Endothelial cell of umbilical vein (primary cell): ENCODE measurements at regions not wholly inside any gene's neighbourhood (a gene's known extent, or its start where the extent isn't known, plus 50 kb on each side); places are given as distances from the start of the nearest gene placed in this dataset.

Experiments used
- BruUV-seq: library from RNA; stranded (reverse); fragments of 400-500 nt; replicated peaks from 2 replicates; lab custom pipeline; 2021; lab: Mats Ljungman, UMichigan
- CTCF ChIA-PET: fragments of 300-600, 350-600 bp; sonication (Branson Sonifier 250); formaldehyde crosslinking; loops from one replicate; lab custom pipeline; 2021; ENCODE audit warnings: antibody characterized with exemption, inconsistent platforms; lab: Charles Lee
- POLR2A ChIA-PET: fragments of 300-600, 350-600 bp; sonication (Branson Sonifier 250); formaldehyde crosslinking; loops from one replicate; lab custom pipeline; 2021; ENCODE audit warnings: antibody characterized with exemption, inconsistent platforms; lab: Charles Lee
- DNase-seq: peaks from one replicate; pipeline ENCODE4 v3.0.0-alpha.2; 2011; ENCODE audit warnings: low read depth, low spot score
- FAIRE-seq: peaks from 2 replicates; lab custom pipeline; 2011; peaks lifted over from hg19 to GRCh38; lab: Jason Lieb, UNC
- H2AFZ ChIP-seq: 2 replicates; pipeline ENCODE4 v1.6.0; 2012; ENCODE audit warnings: low read depth, low read length, control low read depth, inconsistent platforms
- H3K27ac ChIP-seq: 2 replicates; pipeline ENCODE4 v1.5.1; 2011; ENCODE audit warnings: low read depth, mild to moderate bottlenecking, control low read depth, low read length, moderate library complexity; ENCODE audit not compliant: insufficient read depth
- H3K27me3 ChIP-seq, 2 experiments: 2 replicates each; pipeline versions ENCODE4 v1.6.0 to v1.6.1; 2011; ENCODE audit warnings: low read length in 2 of 2, mixed read lengths in 1 of 2; ENCODE audit not compliant: control insufficient read depth in 2 of 2, insufficient read depth in 2 of 2
- H3K36me3 ChIP-seq, 2 experiments: 2 replicates in 1 of 2; 3 replicates in 1 of 2; pipeline ENCODE4 v1.5.1; 2011; ENCODE audit warnings: low read length in 2 of 2, mild to moderate bottlenecking in 1 of 2, moderate library complexity in 1 of 2; ENCODE audit not compliant: control insufficient read depth in 2 of 2, insufficient read depth in 2 of 2; ENCODE audit errors: extremely low read depth in 1 of 2
- H3K4me1 ChIP-seq: 3 replicates; pipeline ENCODE4 v1.5.1; 2011; ENCODE audit warnings: mild to moderate bottlenecking, low read length; ENCODE audit not compliant: control insufficient read depth, insufficient read depth; ENCODE audit errors: extremely low read depth
- H3K4me2 ChIP-seq: 2 replicates; pipeline ENCODE4 v1.6.1; 2011; ENCODE audit warnings: low read length, control low read depth, mixed read lengths; ENCODE audit not compliant: insufficient read depth
- H3K4me3 ChIP-seq, 3 experiments: fragments of 200-600 bp in 1 of 3; sonication (generic), shearing (Covaris generic) in 1 of 3; replicated peaks in 1 of 3; 2 replicates each; pipeline ENCODE4 v1.5.1; 2011 to 2016; ENCODE audit warnings: control low read depth in 3 of 3, low read length in 3 of 3, mild to moderate bottlenecking in 2 of 3, inconsistent platforms in 1 of 3, low read depth in 1 of 3, moderate library complexity in 1 of 3; ENCODE audit not compliant: insufficient read depth in 1 of 3
- H3K79me2 ChIP-seq: 2 replicates; pipeline ENCODE4 v1.6.0; 2012; ENCODE audit warnings: low read length, inconsistent platforms; ENCODE audit not compliant: control insufficient read depth, insufficient read depth
- H3K9ac ChIP-seq: replicated peaks from 2 replicates; pipeline ENCODE3; 2011; ENCODE audit warnings: low read length, control low read depth; ENCODE audit not compliant: insufficient read depth; ENCODE audit errors: extremely low read depth
- H3K9me1 ChIP-seq: replicated peaks from 3 replicates; pipeline ENCODE4 v1.6.0; 2011; ENCODE audit warnings: mild to moderate bottlenecking, low read length; ENCODE audit not compliant: control insufficient read depth, insufficient read depth; ENCODE audit errors: extremely low read depth
- H3K9me3 ChIP-seq: replicated peaks from 2 replicates; pipeline ENCODE4 v1.5.1; 2012; ENCODE audit warnings: low read length, inconsistent platforms; ENCODE audit not compliant: control insufficient read depth, insufficient read depth
- H4K20me1 ChIP-seq: replicated peaks from 2 replicates; pipeline ENCODE3; 2011; ENCODE audit warnings: mild to moderate bottlenecking, low read length; ENCODE audit not compliant: control insufficient read depth, insufficient read depth; ENCODE audit errors: extremely low read depth
- EZH2 ChIP-seq: IDR thresholded peaks from 2 replicates; pipeline ENCODE4 v1.6.1; 2012; ENCODE audit warnings: borderline replicate concordance, low read depth, mild to moderate bottlenecking, moderate library complexity, low read length, inconsistent platforms; ENCODE audit not compliant: severe bottlenecking
- FOS ChIP-seq: IDR thresholded peaks from 2 replicates; pipeline ENCODE4 v1.6.1; 2011; ENCODE audit warnings: mild to moderate bottlenecking, low read length, moderate library complexity, borderline replicate concordance; ENCODE audit not compliant: insufficient read depth
- GATA2 ChIP-seq: IDR thresholded peaks from 2 replicates; pipeline ENCODE4 v1.7.0; 2011; ENCODE audit warnings: low read depth, mild to moderate bottlenecking, moderate library complexity, mixed read lengths, low read length; ENCODE audit not compliant: insufficient read length, insufficient read depth
- JUN ChIP-seq: IDR thresholded peaks from 2 replicates; pipeline ENCODE4 v1.6.1; 2011; ENCODE audit warnings: borderline replicate concordance, low read depth; ENCODE audit not compliant: insufficient read length, insufficient read depth
- MYC ChIP-seq: IDR thresholded peaks from one replicate; pipeline ENCODE4 v1.6.1; 2011; ENCODE audit warnings: mild to moderate bottlenecking, low read depth, low read length
- POLR2A ChIP-seq: IDR thresholded peaks from 2 replicates; pipeline ENCODE4 v1.6.1; 2012; ENCODE audit warnings: low read depth, mild to moderate bottlenecking, control low read depth, low read length
- POLR2AphosphoS5 ChIP-seq: IDR thresholded peaks from 2 replicates; pipeline ENCODE4 v1.6.1; 2012; ENCODE audit warnings: low read depth, mild to moderate bottlenecking, control low read depth, low read length, moderate library complexity; ENCODE audit not compliant: insufficient read depth
- dilution Hi-C: fragments of 300-500 bp; cut with MboI; formaldehyde crosslinking; loops from one replicate; pipeline ENCODE4 v1.15.0; 2019; ENCODE audit warnings: low sequenced_read_pairs; ENCODE audit not compliant: extremely low pct_ligation_motif_present
- intact Hi-C: fragments of 100-400 bp; cut with micrococcal nuclease; formaldehyde crosslinking; loops from one replicate; pipeline ENCODE4 v1.10.0; 2022
- TF ChIP-seq, protein P1 (sequence below): IDR thresholded peaks from 2 replicates; pipeline ENCODE4 v1.6.1; 2011; ENCODE audit not compliant: insufficient read depth, insufficient read length
- TF ChIP-seq, protein P2 (sequence below), 2 donors: IDR thresholded peaks; 1 replicate in 1 of 2; 2 replicates in 1 of 2; pipeline ENCODE4 v1.5.1; 2011; ENCODE audit warnings: low read length in 2 of 2, mild to moderate bottlenecking in 2 of 2, moderate library complexity in 2 of 2, control low read depth in 1 of 2, inconsistent platforms in 1 of 2, low read depth in 1 of 2; ENCODE audit not compliant: insufficient read depth in 1 of 2; ENCODE audit errors: extremely low read depth in 1 of 2

DNA sequence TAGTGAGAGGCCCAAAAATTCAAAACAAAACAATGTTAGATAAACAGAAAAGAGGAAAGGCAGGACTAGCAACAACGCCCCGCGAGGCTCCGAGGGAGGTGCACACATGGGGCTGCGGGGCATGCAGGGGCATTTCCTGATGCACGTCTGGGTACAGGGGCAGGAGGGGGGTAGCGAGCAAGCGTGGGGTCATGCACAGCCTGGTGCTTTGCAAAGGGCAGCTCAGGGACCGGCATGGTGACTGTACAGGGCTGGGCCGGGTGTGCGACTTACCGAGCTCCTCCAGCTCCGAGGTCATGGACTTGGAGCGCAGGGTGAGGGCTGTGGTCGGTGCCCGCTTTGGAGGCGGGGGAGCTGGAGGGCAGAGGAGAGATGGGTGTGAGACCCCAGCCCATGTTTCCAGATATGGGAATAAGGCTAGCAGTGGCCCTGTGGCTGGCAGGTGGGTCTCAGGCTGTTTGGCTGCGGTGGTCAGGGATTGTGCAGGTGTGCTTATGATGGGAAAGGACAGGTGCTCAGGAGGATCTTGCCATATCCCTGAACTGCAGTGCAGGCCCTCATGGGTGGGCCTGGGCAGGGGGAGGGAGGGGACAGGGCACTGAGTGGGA lies 103.7 kb downstream of the CTTN start:
- ChIA-PET CTCF (no interaction called here), POLR2A (no interaction called here)
- Histone ChIP-seq H3K27me3 (no peaks in the 10 kb centered on the region), H3K36me3 (no peaks in the 10 kb centered on the region), H3K4me1 (no peaks in the 10 kb centered on the region), H3K9me3 (no peaks in the 10 kb centered on the region), H2AFZ (no peak overlapping the region), H3K4me2 (no peak overlapping the region), H3K4me3 (no peak overlapping the region), H3K9ac (no peak overlapping the region), H3K27ac (no peak overlapping the region), H3K79me2 (no peaks in the 10 kb centered on the region), H3K9me1 (no peaks in the 10 kb centered on the region), H4K20me1 (no peaks in the 10 kb centered on the region)
- no peak for DNase-seq
- intact Hi-C loops = no loop called here
- dilution Hi-C loops = no loop called here
- no TSS peak for BruUV-seq
- no peak for FAIRE-seq
- TF ChIP-seq FOS = no peak
- TF ChIP-seq, protein P1, sequence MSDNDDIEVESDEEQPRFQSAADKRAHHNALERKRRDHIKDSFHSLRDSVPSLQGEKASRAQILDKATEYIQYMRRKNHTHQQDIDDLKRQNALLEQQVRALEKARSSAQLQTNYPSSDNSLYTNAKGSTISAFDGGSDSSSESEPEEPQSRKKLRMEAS = no peak
- TF ChIP-seq EZH2 = no peak
- no peak for TF ChIP-seq POLR2AphosphoS5
- no peak for TF ChIP-seq GATA2
- no peak for TF ChIP-seq JUN
- TF ChIP-seq POLR2A = no peak
- TF ChIP-seq MYC = no peak
- TF ChIP-seq, protein P2, sequence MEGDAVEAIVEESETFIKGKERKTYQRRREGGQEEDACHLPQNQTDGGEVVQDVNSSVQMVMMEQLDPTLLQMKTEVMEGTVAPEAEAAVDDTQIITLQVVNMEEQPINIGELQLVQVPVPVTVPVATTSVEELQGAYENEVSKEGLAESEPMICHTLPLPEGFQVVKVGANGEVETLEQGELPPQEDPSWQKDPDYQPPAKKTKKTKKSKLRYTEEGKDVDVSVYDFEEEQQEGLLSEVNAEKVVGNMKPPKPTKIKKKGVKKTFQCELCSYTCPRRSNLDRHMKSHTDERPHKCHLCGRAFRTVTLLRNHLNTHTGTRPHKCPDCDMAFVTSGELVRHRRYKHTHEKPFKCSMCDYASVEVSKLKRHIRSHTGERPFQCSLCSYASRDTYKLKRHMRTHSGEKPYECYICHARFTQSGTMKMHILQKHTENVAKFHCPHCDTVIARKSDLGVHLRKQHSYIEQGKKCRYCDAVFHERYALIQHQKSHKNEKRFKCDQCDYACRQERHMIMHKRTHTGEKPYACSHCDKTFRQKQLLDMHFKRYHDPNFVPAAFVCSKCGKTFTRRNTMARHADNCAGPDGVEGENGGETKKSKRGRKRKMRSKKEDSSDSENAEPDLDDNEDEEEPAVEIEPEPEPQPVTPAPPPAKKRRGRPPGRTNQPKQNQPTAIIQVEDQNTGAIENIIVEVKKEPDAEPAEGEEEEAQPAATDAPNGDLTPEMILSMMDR (IDR thresholded peaks at IDR 0.05; ENCODE audit: extremely low read depth in 1 of 2, insufficient read depth in 1 of 2, low read depth in 1 of 2, low read length in 2 of 2) = no peak
